GM12892 (cell line): ENCODE measurements at regions not wholly inside any gene's neighbourhood (a gene's known extent, or its start where the extent isn't known, plus 50 kb on each side); places are given as distances from the start of the nearest gene placed in this dataset.

Experiments used
- DNase-seq: peaks from one replicate; pipeline ENCODE4 v3.0.0; 2011; ENCODE audit not compliant: insufficient read length
- FAIRE-seq: peaks from 2 replicates; lab custom pipeline; 2011; peaks lifted over from hg19 to GRCh38; lab: Jason Lieb, UNC
- POLR2A ChIP-seq: IDR thresholded peaks from 2 replicates; pipeline ENCODE4 v1.6.1; 2011; ENCODE audit warnings: low read depth, low read length, control low read depth
- POLR2AphosphoS5 ChIP-seq: IDR thresholded peaks from 2 replicates; pipeline ENCODE4 v1.6.1; 2011; ENCODE audit warnings: low read depth, low read length, control low read depth
- TAF1 ChIP-seq: IDR thresholded peaks from 2 replicates; pipeline ENCODE4 v1.6.1; 2011; ENCODE audit warnings: low read depth, mild to moderate bottlenecking, control low read depth, low read length, borderline replicate concordance

GRCh38 chr14:100445436-100446088, 122.4 kb downstream of the SLC25A47 start:
- no peak for TF ChIP-seq TAF1
- no peak for TF ChIP-seq POLR2AphosphoS5
- TF ChIP-seq POLR2A: no peak
- FAIRE-seq: no peak
- no peak for DNase-seq

GRCh38 chr14:100446572-100446971, 123.4 kb downstream of the SLC25A47 start:
- FAIRE-seq (no peak), DNase-seq (no peak)
- TF ChIP-seq POLR2AphosphoS5 (no peak), TAF1 (no peak), POLR2A (no peak)

GRCh38 chr14:100448376-100448775, 125.2 kb downstream of the SLC25A47 start:
- FAIRE-seq: no peak
- no peak for DNase-seq
- TF ChIP-seq POLR2A (no peak), TAF1 (no peak), POLR2AphosphoS5 (no peak)

- FAIRE-seq (no peak), DNase-seq (no peak)
- TF ChIP-seq TAF1 (no peak), POLR2A (no peak), POLR2AphosphoS5 (no peak)
Observed at GRCh38 chr14:100449225-100449987, 126.3 kb downstream of the SLC25A47 start.

- FAIRE-seq (no peak), DNase-seq (no peak)
- TF ChIP-seq POLR2AphosphoS5 (no peak), POLR2A (no peak), TAF1 (no peak)
Observed at GRCh38 chr14:100450049-100450448, 126.9 kb downstream of the SLC25A47 start.

GRCh38 chr14:100450736-100451135, 127.6 kb downstream of the SLC25A47 start:
- DNase-seq: no peak
- FAIRE-seq: no peak
- TF ChIP-seq POLR2A (no peak), POLR2AphosphoS5 (no peak), TAF1 (no peak)

- TF ChIP-seq POLR2AphosphoS5 (no peak), TAF1 (no peak), POLR2A (no peak)
- DNase-seq: no peak
- no peak for FAIRE-seq
Observed at GRCh38 chr14:100451264-100451663, 128.1 kb downstream of the SLC25A47 start.

- no peak for FAIRE-seq
Observed at GRCh38 chr14:100453930-100454329, 130.8 kb downstream of the SLC25A47 start.

GRCh38 chr14:100454437-100454836, 131.3 kb downstream of the SLC25A47 start:
- DNase-seq (no peak), FAIRE-seq (no peak)
- TF ChIP-seq POLR2A: no peak

More at GRCh38 chr14:100453930-100454329, 130.8 kb downstream of the SLC25A47 start:
- DNase-seq: no peak
- TF ChIP-seq POLR2AphosphoS5: no peak
- TF ChIP-seq POLR2A: no peak
- no peak for TF ChIP-seq TAF1

- no peak for FAIRE-seq
Observed at GRCh38 chr14:100463937-100464336, 123.3 kb downstream of the BEGAIN start.

GRCh38 chr14:100466111-100466856, 120.9 kb downstream of the BEGAIN start:
- DNase-seq: no peak
- no peak for TF ChIP-seq POLR2AphosphoS5
- no peak for TF ChIP-seq POLR2A
- TF ChIP-seq TAF1: no peak
- FAIRE-seq: no peak

More at GRCh38 chr14:100463937-100464336, 123.3 kb downstream of the BEGAIN start:
- DNase-seq: no peak
- no peak for TF ChIP-seq POLR2AphosphoS5
